GM23248 (cell line): ENCODE measurements at regions not wholly inside any gene's neighbourhood (a gene's known extent, or its start where the extent isn't known, plus 50 kb on each side); places are given as distances from the start of the nearest gene placed in this dataset.

Source experiments
- DNase-seq: peaks from one replicate; pipeline ENCODE4 v3.0.0-alpha.2; 2015
- H2AFZ ChIP-seq: fragments of 200-600 bp; sonication (generic); 2 replicates; pipeline ENCODE4 v1.6.1; 2016; ENCODE audit warnings: antibody characterized with exemption
- H3F3A ChIP-seq: fragments of 200-600 bp; sonication (generic); 2 replicates; pipeline ENCODE4 v1.6.1; 2016; ENCODE audit warnings: mild to moderate bottlenecking, antibody characterized with exemption, mixed run types; ENCODE audit not compliant: insufficient read depth
- H3K27ac ChIP-seq: fragments of 200-600 bp; sonication (generic); 2 replicates; pipeline ENCODE4 v1.5.1; 2016; ENCODE audit warnings: mild to moderate bottlenecking
- H3K27me3 ChIP-seq: fragments of 200-600 bp; sonication (generic); replicated peaks from 2 replicates; pipeline ENCODE4 v1.6.1; 2016; ENCODE audit warnings: mild to moderate bottlenecking; ENCODE audit not compliant: insufficient read depth
- H3K36me3 ChIP-seq: fragments of 200-600 bp; sonication (generic); 2 replicates; pipeline ENCODE4 v1.6.1; 2016; ENCODE audit warnings: low read depth, mild to moderate bottlenecking
- H3K4me1 ChIP-seq: fragments of 200-600 bp; sonication (generic); 2 replicates; pipeline ENCODE4 v1.6.1; 2016; ENCODE audit warnings: mild to moderate bottlenecking; ENCODE audit not compliant: insufficient read depth
- H3K4me2 ChIP-seq: fragments of 200-600 bp; sonication (generic); one replicate; pipeline ENCODE4 v1.6.1; 2016; ENCODE audit warnings: mild to moderate bottlenecking; ENCODE audit not compliant: unreplicated experiment
- H3K4me3 ChIP-seq: fragments of 200-600 bp; sonication (generic); 2 replicates; pipeline ENCODE4 v1.5.1; 2016; ENCODE audit warnings: mild to moderate bottlenecking
- H3K79me2 ChIP-seq: fragments of 200-600 bp; sonication (generic); 2 replicates; pipeline ENCODE4 v1.6.1; 2016; ENCODE audit warnings: mild to moderate bottlenecking; ENCODE audit not compliant: insufficient read depth
- H3K9ac ChIP-seq: fragments of 200-600 bp; sonication (generic); 2 replicates; pipeline ENCODE4 v1.6.1; 2016; ENCODE audit warnings: mild to moderate bottlenecking
- H3K9me2 ChIP-seq: fragments of 200-600 bp; sonication (generic); 2 replicates; pipeline ENCODE4 v1.6.1; 2016; ENCODE audit warnings: mixed run types, mild to moderate bottlenecking, moderate library complexity; ENCODE audit not compliant: insufficient read depth
- H3K9me3 ChIP-seq: fragments of 200-600 bp; sonication (generic); one replicate; pipeline ENCODE4 v1.6.1; 2017; ENCODE audit warnings: low read depth
- H4K20me1 ChIP-seq: fragments of 200-600 bp; sonication (generic); 2 replicates; pipeline ENCODE4 v1.6.0; 2016; ENCODE audit not compliant: insufficient read depth
- EZH2 ChIP-seq: fragments of 200-600 bp; sonication (generic); IDR thresholded peaks from 2 replicates; pipeline ENCODE4 v1.6.1; 2018; ENCODE audit warnings: antibody characterized with exemption, mild to moderate bottlenecking; ENCODE audit not compliant: insufficient read depth, poor library complexity, severe bottlenecking
- EZH2phosphoT487 ChIP-seq: fragments of 200-600 bp; sonication (generic); IDR thresholded peaks from 2 replicates; pipeline ENCODE4 v1.6.1; 2018; ENCODE audit warnings: antibody characterized with exemption, moderate library complexity, mild to moderate bottlenecking, low read depth; ENCODE audit not compliant: insufficient read depth
- WGBS, 2 experiments: methylation state at CpG; one replicate each; pipeline ENCODE4 v1.1.6; 2015 to 2017; ENCODE audit warnings: low lambda C conversion rate in 2 of 2, low coverage in 1 of 2; ENCODE audit errors: missing lambda C conversion rate in 2 of 2; 5-methylcytosine and 5-hydroxymethylcytosine counted together
- in situ Hi-C: fragments of 300-500 bp; cut with MboI; formaldehyde crosslinking; loops from 2 replicates; pipeline ENCODE4 v1.15.0; 2020

- WGBS, 2 experiments = 35% methylated on average over 21 of the region's 21 CpGs
- H3K4me1 ChIP-seq = no peaks in the 10 kb centered on the region
- in situ Hi-C loops = no loop called here
- TF ChIP-seq EZH2phosphoT487 (no peak), EZH2 (no peak)
- no peak overlapping the region for H3K4me2 ChIP-seq
- no peaks in the 10 kb centered on the region for H3F3A ChIP-seq
- H4K20me1 ChIP-seq = no peaks in the 10 kb centered on the region
- no peaks in the 10 kb centered on the region for H3K79me2 ChIP-seq
- no peak overlapping the region for H3K27ac ChIP-seq
- H3K27me3 ChIP-seq = peaks cover 4% of the 10 kb centered on the region; the same call in 1 of the 2 replicates
- no peak overlapping the region for H2AFZ ChIP-seq
- H3K9me2 ChIP-seq = no peaks in the 10 kb centered on the region
- no peaks in the 10 kb centered on the region for H3K36me3 ChIP-seq
- DNase-seq = peak; percentile 66
- no peaks in the 10 kb centered on the region for H3K9me3 ChIP-seq
- H3K9ac ChIP-seq = no peak overlapping the region
- no peak overlapping the region for H3K4me3 ChIP-seq
Measured at GRCh38 chr1:243944429-243945160, 94.6 kb upstream of the AKT3 start.

- no peak for DNase-seq
- in situ Hi-C loops = no loop called here
- Histone ChIP-seq H3K79me2 (no peaks in the 10 kb centered on the region), H3K9me3 (no peaks in the 10 kb centered on the region), H3K4me2 (no peak overlapping the region), H3K27ac (no peak overlapping the region), H3K27me3 (peaks cover 4% of the 10 kb centered on the region; the same call in 1 of the 2 replicates), H3K9ac (no peak overlapping the region), H3K36me3 (no peaks in the 10 kb centered on the region), H3K4me1 (no peaks in the 10 kb centered on the region), H2AFZ (no peak overlapping the region), H3K9me2 (no peaks in the 10 kb centered on the region), H3K4me3 (no peak overlapping the region), H4K20me1 (no peaks in the 10 kb centered on the region), H3F3A (no peaks in the 10 kb centered on the region)
- WGBS, 2 experiments = 79 to 83% methylated on average over 10 of the region's 10 CpGs
- TF ChIP-seq EZH2phosphoT487 (no peak), EZH2 (no peak)
Measured at GRCh38 chr1:243943671-243944428, 93.8 kb upstream of the AKT3 start.

GRCh38 chr1:243942196-243943150 is 92.4 kb upstream of the AKT3 start:
- H4K20me1 ChIP-seq = no peaks in the 10 kb centered on the region
- no peaks in the 10 kb centered on the region for H3K9me2 ChIP-seq
- in situ Hi-C loops = no loop called here
- TF ChIP-seq EZH2 = no peak
- no peak for TF ChIP-seq EZH2phosphoT487
- no peaks in the 10 kb centered on the region for H3K79me2 ChIP-seq
- no peak overlapping the region for H2AFZ ChIP-seq
- no peaks in the 10 kb centered on the region for H3K36me3 ChIP-seq
- no peak overlapping the region for H3K27ac ChIP-seq
- H3F3A ChIP-seq = no peaks in the 10 kb centered on the region
- no peak overlapping the region for H3K4me2 ChIP-seq
- H3K9me3 ChIP-seq = no peaks in the 10 kb centered on the region
- peaks cover 4% of the 10 kb centered on the region; the same call in 1 of the 2 replicates for H3K27me3 ChIP-seq
- no peak overlapping the region for H3K9ac ChIP-seq
- H3K4me1 ChIP-seq = no peaks in the 10 kb centered on the region
- DNase-seq = no peak
- 80% methylated on average over 18 of the region's 18 CpGs for WGBS, 2 experiments
- H3K4me3 ChIP-seq = no peak overlapping the region

- peaks cover 4% of the 10 kb centered on the region; the same call in 1 of the 2 replicates for H3K27me3 ChIP-seq
- H3K9me3 ChIP-seq = no peaks in the 10 kb centered on the region
- in situ Hi-C loops = no loop called here
Measured at GRCh38 chr1:243940451-243940850, 90.4 kb upstream of the AKT3 start.

More at GRCh38 chr1:243940451-243940850, 90.4 kb upstream of the AKT3 start:
- Histone ChIP-seq H3K27ac (no peak overlapping the region), H3K4me2 (no peak overlapping the region), H3F3A (no peaks in the 10 kb centered on the region), H2AFZ (no peak overlapping the region), H3K4me3 (no peak overlapping the region), H3K9ac (no peak overlapping the region), H3K9me2 (no peaks in the 10 kb centered on the region), H3K4me1 (no peaks in the 10 kb centered on the region), H3K79me2 (no peaks in the 10 kb centered on the region), H3K36me3 (no peaks in the 10 kb centered on the region), H4K20me1 (no peaks in the 10 kb centered on the region)
- 69 to 74% methylated on average over 6 of the region's 6 CpGs for WGBS, 2 experiments
- TF ChIP-seq EZH2phosphoT487 (no peak), EZH2 (no peak)
- no peak for DNase-seq
